Stimulated activated CD8-positive, alpha-beta memory T cell treated with anti-CD3 and anti-CD28 coated beads, Interleukin-4, amount 100 ng/mL, for 48 hours (primary cell): ENCODE measurements at regions not wholly inside any gene's neighbourhood (a gene's known extent, or its start where the extent isn't known, plus 50 kb on each side); places are given as distances from the start of the nearest gene placed in this dataset.

ENCODE experiments used
- DNase-seq: peaks from one replicate; pipeline ENCODE4 v3.0.0-alpha.2; 2020

DNA sequence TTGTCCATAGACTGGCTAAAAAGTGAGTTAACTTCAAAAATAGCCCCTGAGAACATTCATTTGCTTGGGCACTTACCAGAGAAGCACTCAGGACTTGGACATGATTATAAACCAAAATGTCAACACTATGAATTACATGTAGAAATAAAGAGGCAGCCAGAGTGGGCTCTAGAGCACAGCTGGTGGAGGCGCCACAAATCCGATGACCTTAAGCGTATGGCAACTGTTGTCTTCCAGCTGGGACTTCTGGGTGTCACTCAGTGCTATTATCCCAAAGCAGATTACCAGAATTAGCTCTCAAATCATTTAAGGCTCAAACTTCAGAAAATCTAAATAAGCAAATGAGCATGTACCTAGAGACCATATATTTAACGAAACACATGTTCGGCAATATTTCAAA is 1255.5 kb upstream of the SLC10A2 start:
- DNase-seq = no peak

DNA sequence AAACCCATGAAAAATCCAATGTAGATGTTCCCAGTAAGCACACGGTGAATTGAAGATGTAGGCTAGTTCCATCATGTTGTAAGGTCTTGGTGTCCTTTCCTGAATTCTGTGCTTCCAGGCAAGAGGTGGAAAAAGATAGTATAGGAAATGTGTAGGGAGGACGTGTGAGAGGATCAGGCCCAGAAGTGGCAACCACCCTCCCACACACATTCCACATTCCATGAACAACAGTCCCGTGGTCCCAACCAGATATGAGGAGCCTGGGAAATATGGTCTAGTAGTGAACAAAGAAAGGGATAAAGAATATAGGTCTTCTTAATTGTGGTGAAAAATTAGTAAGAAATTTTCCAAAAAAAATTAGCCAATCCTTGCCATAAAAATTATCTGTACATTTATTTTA is 1254.2 kb upstream of the SLC10A2 start:
- DNase-seq = no peak

DNA sequence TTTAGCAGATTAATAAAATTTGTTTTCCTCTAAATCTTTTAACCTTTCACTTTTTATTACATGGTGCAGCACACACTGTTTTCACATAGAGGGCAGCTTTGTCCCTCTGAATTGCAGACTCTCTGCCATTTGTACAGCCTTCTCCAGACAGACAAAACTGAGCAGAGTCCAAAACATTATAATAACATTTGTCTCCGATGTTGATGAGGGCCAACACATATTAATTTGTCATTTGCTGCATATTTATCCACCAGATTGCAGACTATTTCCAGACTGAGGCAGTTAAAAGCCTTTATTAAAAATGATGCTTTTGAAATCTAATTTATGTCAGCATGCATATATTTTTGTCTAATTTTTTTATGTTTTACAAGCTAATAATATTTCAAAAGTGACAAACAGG is 1251.9 kb upstream of the SLC10A2 start:
- no peak for DNase-seq

DNA sequence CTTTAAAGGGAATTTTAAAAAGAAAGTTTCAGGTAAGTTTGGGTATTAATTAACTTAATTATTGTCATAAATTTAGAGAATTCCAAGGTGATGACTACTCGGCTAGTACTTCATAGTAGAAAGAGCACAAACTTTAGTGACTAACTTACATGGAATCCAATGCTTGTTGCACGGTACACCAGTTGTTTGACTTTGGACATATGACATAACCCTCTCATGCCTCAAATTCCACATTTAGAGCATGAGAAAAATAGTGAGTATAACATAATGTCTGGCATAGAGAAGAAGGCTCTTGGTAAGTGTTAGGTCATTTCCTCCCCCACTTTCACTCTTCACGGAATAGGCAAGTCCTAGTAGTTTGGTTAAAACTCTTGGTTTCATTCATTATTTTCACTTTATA is 1249.4 kb upstream of the SLC10A2 start:
- DNase-seq = no peak

DNA sequence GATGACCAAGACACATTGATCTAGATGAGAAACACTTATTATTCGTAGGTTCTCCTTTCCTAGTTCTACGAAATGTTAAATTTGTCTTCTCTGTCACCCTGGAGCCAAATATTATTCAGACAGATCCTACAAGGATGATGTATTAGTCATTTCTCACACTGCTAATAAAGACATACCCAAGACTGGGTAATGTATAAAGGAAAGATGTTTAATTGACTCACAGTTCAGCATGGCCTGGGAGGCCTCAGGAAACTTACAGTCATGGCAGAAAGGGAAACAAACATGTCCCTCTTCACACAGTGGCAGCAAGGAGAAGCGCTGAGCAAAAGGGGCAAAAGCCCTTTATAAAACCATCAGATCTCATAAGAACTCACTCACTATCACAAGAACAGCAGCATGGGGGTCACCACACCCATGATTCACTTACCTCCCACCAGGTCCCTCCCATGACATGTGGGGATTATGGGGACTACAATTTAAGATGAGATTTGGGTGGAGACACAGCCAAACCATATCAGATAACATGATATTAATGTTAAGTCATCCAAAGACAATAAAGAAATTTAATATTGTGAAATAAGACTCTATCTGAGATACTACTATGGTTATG is 1248.8 kb upstream of the SLC10A2 start:
- DNase-seq = no peak

DNA sequence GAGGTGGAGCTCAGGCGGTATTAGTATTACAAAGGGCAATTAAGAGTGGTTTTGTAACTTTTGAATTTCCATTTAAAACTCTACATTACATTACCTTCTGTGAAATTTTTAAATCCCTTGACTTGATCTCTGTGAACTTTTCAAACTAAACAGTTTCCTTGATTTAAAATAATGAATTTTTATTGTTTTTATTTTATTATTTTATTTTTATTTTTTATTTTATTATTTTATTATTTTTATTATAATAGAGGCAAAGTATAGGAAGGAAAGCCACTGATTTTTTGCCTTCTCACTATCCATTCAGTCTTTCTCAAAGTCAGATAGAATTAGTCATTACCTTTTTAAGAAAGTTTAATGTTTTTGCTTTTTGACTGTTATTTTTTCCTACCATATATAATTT is 1248.1 kb upstream of the SLC10A2 start:
- DNase-seq = no peak

DNA sequence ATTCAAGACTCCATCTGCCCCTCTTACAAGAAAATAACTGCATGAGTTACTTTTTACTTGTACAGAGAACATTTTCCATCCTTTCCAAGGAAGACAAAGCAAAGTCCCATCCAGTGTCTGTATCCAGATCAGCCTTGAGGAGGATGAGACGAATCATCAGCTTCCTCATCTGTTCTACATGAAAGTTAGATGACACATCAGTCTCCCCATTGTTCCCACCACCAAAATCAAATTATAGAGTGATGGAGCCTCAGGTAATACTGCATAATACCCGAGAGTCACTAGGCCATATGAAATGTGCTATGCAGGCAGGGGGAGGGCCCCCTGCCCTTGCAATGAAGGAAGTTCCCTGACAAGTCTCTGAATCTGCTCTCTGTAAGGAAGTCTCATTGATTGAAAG is 1244.6 kb upstream of the SLC10A2 start:
- DNase-seq = no peak

DNA sequence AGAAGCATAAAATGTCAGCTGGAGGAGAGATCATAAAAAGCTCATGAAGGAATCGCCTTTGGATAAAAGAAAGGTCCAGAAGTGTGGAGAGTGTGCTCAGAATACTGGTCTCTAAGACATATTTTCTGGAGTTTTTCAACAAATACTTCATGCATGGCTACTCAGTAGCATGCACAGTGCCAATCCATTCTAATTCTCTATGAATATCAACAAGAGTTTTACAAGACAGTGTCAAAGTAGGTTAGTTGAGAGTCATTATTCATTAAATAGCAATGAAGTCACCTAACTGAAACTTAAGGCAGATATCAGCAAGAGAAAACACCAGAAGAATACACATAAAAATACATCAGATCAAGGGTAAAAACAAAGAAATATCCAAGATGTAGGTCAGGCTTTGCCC is 1243.2 kb upstream of the SLC10A2 start:
- no peak for DNase-seq

DNA sequence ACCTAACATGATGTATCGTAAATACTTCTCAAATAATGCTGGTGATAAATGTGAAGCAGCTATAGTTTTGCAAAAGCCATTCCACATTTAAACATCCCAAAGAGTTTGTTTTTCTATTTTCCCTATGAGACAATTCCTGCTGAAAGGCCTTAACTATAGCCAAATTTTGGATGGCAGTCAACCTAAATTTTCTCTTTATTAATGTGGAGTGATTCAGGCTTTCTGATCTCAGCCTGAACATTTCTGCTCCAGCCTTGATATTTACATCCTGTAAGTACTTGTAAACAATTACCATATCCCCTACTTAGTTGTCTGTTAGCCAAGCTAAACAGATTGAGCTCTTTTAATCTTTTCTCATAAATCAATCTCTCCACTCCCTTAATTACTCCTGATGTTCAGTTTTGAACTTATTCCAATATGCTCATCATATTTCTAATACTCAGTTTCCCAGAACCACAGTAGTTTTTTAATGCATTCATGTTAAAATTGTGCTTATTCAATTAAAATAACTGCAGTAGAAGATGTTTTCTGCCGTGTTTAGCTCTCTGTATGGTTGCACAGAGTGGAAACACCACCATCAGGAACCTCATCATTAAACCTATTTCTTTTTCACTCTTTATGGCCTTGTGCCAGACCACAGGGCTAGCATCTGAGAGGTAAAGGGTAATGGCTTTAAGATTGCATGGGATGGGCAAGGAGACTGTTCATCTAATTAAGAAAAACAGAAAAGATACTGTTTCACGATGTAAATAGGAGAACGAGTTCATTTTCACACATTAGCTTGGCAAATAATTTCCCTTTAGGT is 1235.2 kb upstream of the SLC10A2 start:
- no peak for DNase-seq

DNA sequence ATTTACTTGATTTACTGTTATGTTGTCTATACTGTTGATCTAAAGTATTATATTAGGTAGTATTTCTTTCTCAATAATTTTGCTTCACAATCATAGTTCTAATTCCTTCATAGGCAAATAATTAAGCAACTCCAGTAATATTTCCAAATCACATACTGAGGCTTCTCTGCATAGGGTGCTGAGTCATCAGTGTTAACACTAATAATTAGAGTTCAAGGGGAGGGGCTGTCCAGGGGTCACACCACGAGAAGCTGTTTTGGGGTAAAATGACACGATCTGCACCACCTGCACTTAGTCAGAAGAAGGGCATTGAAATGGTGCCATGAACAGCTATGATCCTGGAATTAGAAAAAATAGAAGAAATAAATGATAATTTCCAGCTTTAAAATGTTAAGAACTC is 1230.9 kb upstream of the SLC10A2 start:
- no peak for DNase-seq

DNA sequence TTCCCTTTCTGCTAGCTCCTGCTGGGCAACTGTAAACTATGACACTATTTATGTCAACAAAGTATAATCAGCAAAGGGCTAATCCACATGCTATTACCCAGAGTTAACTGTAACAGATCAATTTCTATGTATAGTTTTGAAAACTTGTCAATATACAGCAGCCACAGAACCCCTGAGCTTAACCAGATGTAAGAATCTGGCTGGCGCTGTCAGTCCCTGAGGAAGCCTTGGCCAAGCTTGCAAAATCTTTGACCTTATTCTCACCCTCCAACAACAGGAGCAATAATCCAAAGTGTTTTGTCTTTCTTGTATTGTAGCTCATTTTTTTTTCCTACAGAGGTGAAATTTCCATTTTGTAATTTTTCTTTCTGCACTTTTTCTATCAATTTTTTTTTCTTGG is 1230.1 kb upstream of the SLC10A2 start:
- no peak for DNase-seq

DNA sequence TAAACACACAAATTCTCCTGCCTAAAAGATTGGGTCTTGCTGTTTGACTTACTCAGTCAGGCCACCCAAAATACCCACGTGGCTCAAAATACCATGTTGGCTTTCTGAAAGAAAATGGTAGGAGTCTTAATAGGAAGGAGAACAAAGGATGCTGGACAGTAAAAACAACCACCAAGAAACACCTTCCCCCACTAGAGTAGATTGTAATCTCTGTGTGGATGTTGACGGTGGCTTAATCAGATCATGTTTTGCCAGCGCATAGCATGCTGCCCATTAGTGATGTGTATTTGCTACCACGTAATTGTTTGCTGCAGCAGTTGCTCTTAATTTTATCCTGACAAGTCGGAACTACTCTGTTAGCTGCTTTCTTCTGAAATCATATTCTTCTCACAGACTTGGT is 1229.3 kb upstream of the SLC10A2 start:
- no peak for DNase-seq

DNA sequence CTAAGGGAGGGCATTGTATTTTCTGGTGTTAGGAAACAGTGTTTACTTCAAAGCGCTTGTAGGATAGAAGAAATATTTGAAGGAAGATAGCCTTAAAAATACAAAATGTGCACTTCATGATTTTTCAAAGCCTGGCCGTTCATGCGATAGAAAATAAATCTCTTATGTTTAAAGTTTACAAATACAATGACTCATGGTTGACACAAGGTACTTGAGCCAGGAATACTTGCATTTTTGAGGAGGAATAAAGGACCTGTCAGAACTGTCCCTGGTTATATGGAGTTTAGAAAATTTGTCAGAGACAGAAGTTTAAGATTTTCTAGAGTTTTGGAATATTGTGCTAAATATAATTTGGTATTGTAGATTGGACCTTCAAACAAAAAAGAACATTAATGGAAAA is 1223.2 kb upstream of the SLC10A2 start:
- no peak for DNase-seq

DNA sequence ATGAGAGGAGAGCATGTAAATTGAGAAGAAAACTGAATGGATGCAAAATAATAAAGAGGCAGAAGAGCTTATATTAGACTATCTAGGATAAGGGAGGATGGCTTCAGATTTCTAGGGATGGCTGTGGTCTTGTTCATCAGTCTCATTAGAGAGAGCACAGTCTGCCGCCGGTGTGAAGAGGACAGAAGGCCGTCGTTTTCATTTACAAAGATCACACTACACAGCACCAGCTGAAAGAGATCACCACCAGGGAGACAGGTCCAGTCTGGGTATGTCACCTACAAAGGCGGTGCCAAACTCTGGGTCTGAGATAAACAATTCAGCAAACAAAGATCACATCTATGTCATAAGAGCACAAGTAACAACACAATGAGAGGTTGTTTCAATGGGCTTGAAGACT is 1222.3 kb upstream of the SLC10A2 start:
- DNase-seq = no peak

DNA sequence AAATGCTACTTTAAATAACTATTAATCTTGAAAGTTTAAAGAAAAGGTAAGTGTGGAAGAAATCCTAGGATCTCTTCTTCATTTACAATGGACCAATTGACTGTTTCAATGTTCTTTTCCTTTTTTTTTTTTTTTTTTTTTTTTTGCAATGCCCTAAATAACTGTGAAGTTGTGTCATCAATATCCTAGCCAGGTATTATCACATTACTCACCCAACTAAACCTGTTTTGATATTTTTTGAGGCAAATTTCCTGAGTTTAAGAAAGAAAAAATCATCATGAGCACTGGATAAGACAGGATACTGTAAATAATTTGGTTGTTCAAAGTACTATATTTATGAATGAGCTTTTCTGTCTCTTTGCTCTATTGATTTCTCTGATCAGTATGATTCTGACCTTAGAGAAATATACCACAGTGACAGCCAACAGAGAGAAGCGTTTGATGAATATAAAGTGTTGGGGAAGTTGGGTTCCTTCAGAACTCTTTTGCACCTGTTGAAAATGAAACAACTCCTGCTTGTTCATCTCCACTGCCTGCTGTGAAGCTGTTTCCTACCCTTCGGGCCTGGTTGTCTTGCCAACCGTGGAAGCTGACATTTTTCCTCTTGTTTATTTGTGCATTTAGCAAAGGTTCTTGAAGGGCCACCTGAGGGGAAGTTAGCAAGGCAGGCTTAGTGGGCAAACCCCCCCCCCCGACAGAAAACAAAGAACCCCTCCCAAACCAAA is 1220.5 kb upstream of the SLC10A2 start:
- DNase-seq = no peak

DNA sequence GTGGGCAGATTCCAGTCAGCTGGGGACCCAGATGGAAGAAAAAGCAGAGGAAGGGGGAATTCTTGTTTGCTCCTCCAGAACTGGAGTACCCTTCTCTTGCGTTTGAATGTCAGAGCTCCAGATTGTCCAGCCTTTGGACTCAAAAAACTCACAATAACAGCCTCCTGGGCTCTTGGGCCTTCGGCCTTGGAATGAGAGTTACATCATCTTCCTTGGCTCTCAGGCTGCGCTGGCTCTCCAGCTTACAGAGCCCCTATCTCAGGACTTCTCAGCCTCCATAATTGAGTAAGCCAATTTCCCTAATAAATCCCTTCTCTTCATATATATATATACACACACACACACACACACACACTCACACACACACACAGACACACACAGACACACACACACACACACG is 1215.7 kb upstream of the SLC10A2 start:
- no peak for DNase-seq

DNA sequence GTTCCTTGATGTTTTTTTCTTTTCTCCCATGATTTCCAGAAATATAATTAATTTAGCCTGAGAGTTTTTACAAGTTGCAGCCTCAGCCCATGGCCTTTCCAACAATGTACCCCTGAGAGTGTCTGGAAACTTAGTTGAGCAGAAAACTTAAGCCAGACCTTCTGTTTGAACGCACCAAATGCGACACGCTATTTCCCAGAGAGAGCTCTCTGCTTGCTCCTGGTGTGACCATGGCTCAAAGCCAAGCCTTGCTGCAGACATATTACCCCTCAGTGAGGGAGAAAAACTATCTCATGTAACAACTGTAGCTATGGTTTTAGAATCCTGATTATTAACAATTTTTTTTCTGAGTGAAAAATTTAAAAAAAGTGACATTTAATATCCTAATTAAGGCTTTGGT is 1204.5 kb upstream of the SLC10A2 start:
- DNase-seq = no peak

DNA sequence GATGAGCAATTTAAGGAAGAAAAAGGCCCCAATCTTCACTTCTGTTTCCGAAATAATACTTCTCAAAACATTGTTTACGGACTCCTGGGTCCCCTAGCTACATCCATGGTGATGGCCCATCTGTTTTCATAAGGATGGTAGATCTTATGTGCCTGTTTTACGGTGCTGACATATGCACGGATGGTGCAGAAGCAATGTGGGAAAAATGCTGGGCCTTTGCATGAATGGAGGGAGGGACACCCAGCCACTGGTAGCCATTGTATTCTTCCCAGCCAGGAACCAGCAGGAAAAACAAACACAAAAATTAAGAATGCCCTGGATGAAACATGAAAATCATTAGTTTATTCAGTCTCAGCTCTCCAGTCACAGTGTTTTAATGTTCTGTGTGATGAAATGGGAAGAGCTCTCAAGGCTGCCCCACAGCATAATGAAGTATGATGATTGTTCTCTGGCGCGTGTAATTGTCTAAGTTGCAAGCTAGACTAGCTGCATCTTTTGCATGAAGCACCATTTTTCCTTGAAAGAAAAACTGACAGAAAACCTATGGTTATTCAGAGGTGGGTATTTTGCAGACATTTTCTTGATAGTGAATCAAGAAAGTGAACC is 1201.1 kb upstream of the SLC10A2 start:
- no peak for DNase-seq

DNA sequence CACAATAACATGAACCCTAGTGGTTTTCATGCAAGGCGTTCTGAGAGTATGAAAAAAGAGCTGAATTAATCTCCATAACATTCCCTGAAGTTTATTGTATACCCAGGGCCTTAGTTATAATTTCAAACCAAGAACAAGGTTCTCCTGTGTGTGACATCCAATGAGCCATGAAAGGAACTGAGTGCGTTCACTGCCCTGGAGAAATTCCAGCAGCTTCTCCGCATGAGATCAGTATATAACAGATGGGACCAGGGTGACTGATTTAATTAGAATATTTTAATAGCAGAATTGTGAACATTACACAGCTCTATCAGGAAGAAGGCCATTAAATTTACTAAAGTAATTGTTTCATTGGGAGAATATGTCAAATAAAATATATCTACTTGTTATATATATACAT is 1190.5 kb upstream of the SLC10A2 start:
- DNase-seq = no peak

DNA sequence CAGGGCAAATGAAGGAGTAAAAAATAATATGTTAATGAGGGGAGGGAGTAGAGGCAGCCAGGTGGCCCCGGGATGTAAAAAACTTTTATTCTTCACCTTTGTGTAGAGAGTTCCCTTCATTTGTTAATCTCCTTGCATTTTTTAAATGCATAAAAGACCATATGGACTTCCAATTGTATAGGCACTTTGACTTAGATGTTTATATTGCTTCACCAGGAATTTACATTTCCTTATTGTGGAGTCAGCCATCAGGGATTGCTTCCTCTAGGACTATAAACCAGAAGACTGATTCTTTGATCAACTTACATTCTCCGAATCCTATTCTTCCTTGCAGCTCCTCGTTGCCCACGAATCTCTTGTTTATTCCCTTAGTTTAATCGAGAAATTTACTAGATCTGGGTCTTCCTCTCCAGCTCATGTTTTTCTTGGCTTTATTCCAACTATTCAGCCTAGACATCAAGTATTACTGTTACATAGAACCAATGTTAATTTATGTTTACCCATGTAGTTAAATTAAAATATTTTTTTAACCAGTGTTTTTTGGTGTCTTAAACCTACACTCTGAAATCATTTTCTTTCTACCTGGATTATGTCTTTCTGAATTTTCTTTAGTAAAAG is 1187.0 kb upstream of the SLC10A2 start:
- DNase-seq = no peak

DNA sequence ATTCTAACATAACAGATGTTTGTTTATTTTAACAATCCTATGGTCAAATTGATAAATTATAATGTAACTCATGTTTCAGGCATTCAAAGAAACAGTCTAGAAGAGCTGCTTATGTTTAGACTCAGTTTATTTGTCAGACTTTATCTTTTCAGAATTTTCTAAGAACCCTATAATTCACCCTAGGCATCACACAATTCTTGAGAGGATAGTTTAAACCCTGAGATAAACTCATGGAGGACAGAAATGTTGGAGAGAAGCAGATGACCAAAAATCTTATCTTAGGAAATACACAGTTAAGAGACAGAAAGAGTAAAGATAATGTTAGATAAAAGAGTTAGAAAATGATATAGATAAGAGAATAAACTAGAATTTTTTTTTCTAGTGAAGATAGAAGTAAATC is 1185.7 kb upstream of the SLC10A2 start:
- no peak for DNase-seq

DNA sequence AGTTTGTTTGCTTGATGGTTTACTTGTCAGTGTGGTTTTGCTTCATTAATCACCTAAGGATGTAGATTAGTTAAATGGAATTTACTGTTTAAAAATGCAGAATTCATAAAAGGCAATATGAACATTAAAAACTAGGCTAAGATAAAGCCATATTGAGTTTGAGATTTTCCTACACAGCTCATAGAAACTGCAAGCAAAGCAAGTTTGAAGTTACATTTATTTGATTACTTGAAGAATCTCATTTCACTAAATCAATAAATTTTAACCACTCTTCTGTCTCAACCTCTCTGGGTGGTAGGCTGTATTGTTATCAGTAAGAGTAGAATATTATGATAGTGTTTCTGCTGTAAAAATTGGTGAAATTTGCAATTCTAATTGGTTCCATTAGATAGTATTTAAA is 1180.7 kb upstream of the SLC10A2 start:
- DNase-seq = no peak

DNA sequence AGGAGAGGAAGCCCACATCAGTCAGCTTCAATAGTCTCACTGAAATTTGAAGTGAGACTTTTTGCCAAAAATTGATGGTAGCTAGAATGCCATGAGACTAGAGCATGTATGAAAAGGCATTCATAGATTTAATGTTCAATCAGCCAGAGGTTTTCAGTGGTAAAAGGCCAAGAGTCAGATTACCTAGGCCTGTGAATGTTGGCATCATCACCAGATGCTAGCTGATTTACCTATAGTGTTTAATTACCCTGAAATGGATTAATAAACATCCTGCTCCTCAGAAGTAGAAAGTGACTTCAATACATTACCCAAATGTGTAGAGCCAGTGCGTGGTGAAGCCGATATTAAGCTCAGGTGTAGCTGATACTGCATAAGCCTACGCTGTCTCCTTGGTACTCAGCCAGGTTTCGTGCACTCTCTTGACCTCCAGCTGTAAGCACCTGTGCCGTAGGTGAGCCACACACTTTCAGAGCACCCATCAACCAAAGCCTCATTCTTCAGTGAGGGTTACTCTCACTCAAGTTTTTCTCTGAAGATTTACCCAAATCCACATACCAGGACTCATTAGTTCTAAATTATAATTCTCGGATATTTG is 1140.3 kb upstream of the SLC10A2 start:
- no peak for DNase-seq
